ENCODE measurements at regions not wholly inside any gene's neighbourhood (a gene's known extent, or its start where the extent isn't known, plus 50 kb on each side); places are given as distances from the start of the nearest gene placed in this dataset.
"Not testable (repeated sequence)": the region's sequence is repeated elsewhere in the genome, so short reads cannot be mapped to it uniquely, and the experiment has no call there.

DNA sequence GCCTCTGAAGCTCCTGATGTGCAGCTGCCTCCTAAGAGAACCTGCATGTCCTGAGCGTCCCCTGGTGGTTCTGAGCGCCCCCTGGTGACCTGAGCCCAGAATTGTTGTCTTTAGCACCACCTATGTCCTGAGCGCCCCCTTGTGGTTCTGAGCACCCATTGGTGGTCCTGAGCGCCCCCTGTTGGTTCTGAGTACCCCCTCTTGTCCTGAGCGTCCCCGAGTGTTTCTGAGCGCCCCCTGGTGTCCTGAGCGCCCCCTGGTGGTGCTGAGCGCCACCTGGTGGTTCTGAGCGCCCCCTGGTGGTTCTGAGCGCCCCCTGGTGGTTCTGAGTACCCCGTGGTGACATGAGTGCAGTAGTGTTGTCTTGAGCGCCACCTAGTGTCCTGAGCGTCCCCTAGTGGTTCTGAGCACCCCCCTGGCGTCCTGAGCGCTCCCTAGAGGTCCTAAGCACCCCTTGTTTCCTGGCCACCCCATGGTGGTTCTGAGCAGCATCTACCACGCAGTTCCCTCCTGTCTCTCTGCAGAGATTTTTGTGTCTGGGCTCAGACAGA lies 782.5 kb downstream of the TMEM121 start:
- intact Hi-C loops (cut with micrococcal nuclease) = loop anchor here (2.0 kb wide), 1 partner anchor 40 kb away; no protein-coding TSS in a partner anchor
- H3K4me3 Mint-ChIP-seq = no peak overlapping the region

DNA sequence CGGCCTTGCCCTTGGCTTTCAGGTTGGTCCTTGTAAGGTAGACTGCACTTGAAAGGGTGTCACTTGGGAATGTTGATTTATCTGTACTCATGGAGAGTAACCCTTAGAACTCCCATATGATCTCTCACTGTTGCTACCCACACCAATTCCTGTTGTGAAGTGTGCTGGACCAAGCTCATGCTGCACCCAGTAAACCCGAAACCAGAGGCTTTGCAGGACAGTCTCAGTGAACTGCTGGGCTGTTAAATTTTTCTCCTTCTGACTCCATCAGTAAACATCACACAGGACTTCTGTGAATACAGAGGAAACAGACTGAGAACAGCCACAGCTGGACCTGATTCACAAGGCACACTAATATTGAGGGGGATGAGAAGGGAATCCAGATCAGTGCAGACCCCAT lies 783.0 kb downstream of the TMEM121 start:
- TF ChIP-seq, protein P1, sequence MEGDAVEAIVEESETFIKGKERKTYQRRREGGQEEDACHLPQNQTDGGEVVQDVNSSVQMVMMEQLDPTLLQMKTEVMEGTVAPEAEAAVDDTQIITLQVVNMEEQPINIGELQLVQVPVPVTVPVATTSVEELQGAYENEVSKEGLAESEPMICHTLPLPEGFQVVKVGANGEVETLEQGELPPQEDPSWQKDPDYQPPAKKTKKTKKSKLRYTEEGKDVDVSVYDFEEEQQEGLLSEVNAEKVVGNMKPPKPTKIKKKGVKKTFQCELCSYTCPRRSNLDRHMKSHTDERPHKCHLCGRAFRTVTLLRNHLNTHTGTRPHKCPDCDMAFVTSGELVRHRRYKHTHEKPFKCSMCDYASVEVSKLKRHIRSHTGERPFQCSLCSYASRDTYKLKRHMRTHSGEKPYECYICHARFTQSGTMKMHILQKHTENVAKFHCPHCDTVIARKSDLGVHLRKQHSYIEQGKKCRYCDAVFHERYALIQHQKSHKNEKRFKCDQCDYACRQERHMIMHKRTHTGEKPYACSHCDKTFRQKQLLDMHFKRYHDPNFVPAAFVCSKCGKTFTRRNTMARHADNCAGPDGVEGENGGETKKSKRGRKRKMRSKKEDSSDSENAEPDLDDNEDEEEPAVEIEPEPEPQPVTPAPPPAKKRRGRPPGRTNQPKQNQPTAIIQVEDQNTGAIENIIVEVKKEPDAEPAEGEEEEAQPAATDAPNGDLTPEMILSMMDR (IDR thresholded peaks at IDR 0.05) = no peak
- Mint-ChIP-seq H3K27ac (no peak overlapping the region), H3K36me3 (ENCODE audit: low read depth) (no peaks in the 10 kb centered on the region), H3K27me3 (peaks cover 2% of the 10 kb centered on the region), H3K4me1 (peaks cover 11% of the 10 kb centered on the region), H3K9me3 (peaks cover 3% of the 10 kb centered on the region), H3K4me3 (no peak overlapping the region)
- ATAC-seq (ENCODE audit: low read depth) = no peak
- POLR2A ChIA-PET = no interaction called here
- no peak for DNase-seq
- CTCF ChIA-PET = no interaction called here
- intact Hi-C loops (cut with micrococcal nuclease) = loop anchor here (2.0 kb wide), 1 partner anchor 41 kb away; no protein-coding TSS in a partner anchor

More for the DNA sequence above, 782.5 kb downstream of the TMEM121 start:
- POLR2A ChIA-PET = interaction anchor here (0.7 kb wide), 1 partner anchor 38 kb away, joined by 4 read pairs; no protein-coding TSS in a partner anchor
- DNase-seq = peak; percentile 50
- Mint-ChIP-seq H3K36me3 (ENCODE audit: low read depth) (no peaks in the 10 kb centered on the region), H3K27me3 (peaks cover 2% of the 10 kb centered on the region), H3K27ac (no peak overlapping the region), H3K4me1 (peaks cover 10% of the 10 kb centered on the region), H3K9me3 (peaks cover 3% of the 10 kb centered on the region)
- TF ChIP-seq, protein P1 (IDR thresholded peaks at IDR 0.05) = no peak
- CTCF ChIA-PET = interaction anchor here (0.7 kb wide), 2 partner anchors 18 to 32 kb away, joined by 3 read pairs; no protein-coding TSS in a partner anchor
- peak; percentile 86 for ATAC-seq (ENCODE audit: low read depth)

DNA sequence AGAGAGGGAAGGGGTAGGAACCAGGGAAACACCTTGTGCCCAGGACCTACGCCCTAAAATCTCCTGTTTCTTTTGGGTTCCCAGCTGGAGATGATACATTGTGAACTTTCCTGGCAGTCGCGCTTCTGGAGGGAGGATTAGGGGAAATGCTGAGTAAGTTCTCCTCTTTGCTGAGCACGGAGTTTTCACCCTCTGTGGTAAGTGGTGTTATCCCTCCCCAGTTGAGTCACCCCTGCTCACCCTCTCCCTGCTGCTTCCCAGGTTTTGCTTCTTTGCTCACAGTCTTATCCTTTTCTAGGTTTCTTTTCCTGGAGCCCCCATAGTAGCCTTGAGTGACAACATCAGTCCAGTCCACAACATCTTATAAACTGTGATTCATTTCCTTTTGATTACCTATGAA lies 789.1 kb downstream of the TMEM121 start:
- ATAC-seq (ENCODE audit: low read depth) = no peak
- Mint-ChIP-seq H3K27ac (no peak overlapping the region), H3K27me3 (no peaks in the 10 kb centered on the region), H3K9me3 (no peaks in the 10 kb centered on the region), H3K4me1 (peaks cover 11% of the 10 kb centered on the region), H3K4me3 (no peak overlapping the region), H3K36me3 (ENCODE audit: low read depth) (no peaks in the 10 kb centered on the region)
- no peak for DNase-seq
- ChIA-PET POLR2A (no interaction called here), CTCF (no interaction called here)
- intact Hi-C loops (cut with micrococcal nuclease) = no loop called here
- TF ChIP-seq, protein P1 (IDR thresholded peaks at IDR 0.05) = no peak

DNA sequence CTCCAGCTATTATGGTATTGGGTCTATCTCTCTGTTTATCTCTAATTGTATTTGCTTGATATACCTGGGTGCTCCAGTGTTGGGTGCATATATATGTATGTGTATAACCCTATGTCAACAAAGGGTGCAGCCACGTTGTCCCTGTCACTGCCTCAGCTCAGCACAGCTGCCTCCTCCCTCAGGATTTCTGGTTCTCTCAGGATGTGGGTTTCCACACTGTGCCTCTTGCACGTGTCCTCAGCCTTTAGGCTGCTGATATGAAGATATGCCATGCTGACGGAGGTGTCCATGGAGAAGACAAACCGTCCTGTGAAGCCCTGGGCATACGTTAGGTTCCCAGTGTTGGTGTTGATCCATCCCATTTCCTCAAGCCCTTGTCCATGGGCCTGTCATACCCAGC lies 791.2 kb downstream of the TMEM121 start:
- Mint-ChIP-seq H3K27me3 (peaks cover 3% of the 10 kb centered on the region), H3K36me3 (ENCODE audit: low read depth) (no peaks in the 10 kb centered on the region), H3K4me1 (peaks cover 4% of the 10 kb centered on the region), H3K9me3 (no peaks in the 10 kb centered on the region), H3K4me3 (no peak overlapping the region), H3K27ac (no peak overlapping the region)
- ATAC-seq (ENCODE audit: low read depth) = no peak
- TF ChIP-seq, protein P1 (IDR thresholded peaks at IDR 0.05) = no peak
- ChIA-PET POLR2A (no interaction called here), CTCF (interaction anchor here (1.2 kb wide), 1 partner anchor 40 kb away, joined by 3 read pairs; no protein-coding TSS in a partner anchor)
- intact Hi-C loops (cut with micrococcal nuclease) = no loop called here
- no peak for DNase-seq

DNA sequence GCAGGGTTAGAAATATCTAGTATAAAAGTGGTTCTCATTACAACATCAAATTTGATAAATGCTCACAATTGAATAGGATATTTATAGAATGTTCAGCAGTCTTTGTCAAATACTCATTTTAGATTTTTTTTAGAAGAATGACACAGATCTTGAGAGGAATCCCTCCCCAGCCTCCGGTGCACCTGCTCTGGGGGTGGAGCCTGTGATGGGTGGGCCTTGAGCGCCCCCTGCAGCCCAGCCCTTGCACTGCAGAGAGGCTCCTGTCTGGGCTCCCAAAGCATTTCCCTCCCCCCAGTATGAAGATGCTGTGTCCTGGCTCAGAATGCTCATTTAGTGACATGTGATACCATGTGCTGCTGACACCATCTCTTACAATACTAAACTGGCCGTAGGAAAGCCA lies 792.3 kb downstream of the TMEM121 start:
- ATAC-seq (ENCODE audit: low read depth) (peak; percentile 47), DNase-seq (peak; percentile 29)
- ChIA-PET CTCF (no interaction called here), POLR2A (no interaction called here)
- Mint-ChIP-seq H3K4me1 (peaks cover 1% of the 10 kb centered on the region), H3K9me3 (no peaks in the 10 kb centered on the region), H3K27ac (no peak overlapping the region), H3K27me3 (peaks cover 3% of the 10 kb centered on the region), H3K4me3 (no peak overlapping the region), H3K36me3 (ENCODE audit: low read depth) (no peaks in the 10 kb centered on the region)
- intact Hi-C loops (cut with micrococcal nuclease) = no loop called here
- TF ChIP-seq, protein P1 (IDR thresholded peaks at IDR 0.05) = no peak

DNA sequence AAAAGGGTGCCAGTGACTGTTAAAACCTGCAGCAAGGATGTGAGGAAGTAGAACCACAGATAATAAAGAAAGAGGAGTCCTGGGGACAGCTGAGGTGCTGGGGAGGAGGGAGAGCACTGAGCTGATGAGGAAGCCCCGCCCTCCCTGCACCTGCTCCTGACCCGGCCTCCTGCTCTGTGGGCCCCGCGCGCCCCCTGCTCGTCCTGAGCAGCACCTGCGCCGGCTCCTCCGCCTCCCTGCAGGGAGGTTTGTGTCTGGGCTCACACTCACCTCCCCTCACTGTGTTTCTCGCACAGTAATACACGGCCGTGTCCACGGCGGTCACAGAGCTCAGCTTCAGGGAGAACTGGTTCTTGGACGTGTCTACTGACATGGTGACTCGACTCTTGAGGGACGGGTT lies 797.6 kb downstream of the TMEM121 start:
- H3K36me3 Mint-ChIP-seq (ENCODE audit: low read depth); H3K4me1 Mint-ChIP-seq; ATAC-seq (ENCODE audit: low read depth); POLR2A ChIA-PET; CTCF ChIA-PET; H3K27me3 Mint-ChIP-seq; H3K9me3 Mint-ChIP-seq; H3K27ac Mint-ChIP-seq; intact Hi-C loops (cut with micrococcal nuclease); DNase-seq; H3K4me3 Mint-ChIP-seq: not testable (repeated sequence)
